Loucy (cell line): ENCODE measurements at regions not wholly inside any gene's neighbourhood (a gene's known extent, or its start where the extent isn't known, plus 50 kb on each side); places are given as distances from the start of the nearest gene placed in this dataset.

Experiments used
- EZH2phosphoT487 ChIP-seq: fragments of 200-600 bp; IDR thresholded peaks from 2 replicates; pipeline ENCODE4 v1.6.1; 2018; ENCODE audit warnings: antibody characterized with exemption, mild to moderate bottlenecking, moderate library complexity, borderline replicate concordance
- TF ChIP-seq, protein P1 (sequence below): fragments of 200-600 bp; sonication (generic); conservative IDR thresholded peaks from 2 replicates; pipeline ENCODE4 v1.5.1; 2014; ENCODE audit warnings: mild to moderate bottlenecking, antibody characterized with exemption, low read length

DNA sequence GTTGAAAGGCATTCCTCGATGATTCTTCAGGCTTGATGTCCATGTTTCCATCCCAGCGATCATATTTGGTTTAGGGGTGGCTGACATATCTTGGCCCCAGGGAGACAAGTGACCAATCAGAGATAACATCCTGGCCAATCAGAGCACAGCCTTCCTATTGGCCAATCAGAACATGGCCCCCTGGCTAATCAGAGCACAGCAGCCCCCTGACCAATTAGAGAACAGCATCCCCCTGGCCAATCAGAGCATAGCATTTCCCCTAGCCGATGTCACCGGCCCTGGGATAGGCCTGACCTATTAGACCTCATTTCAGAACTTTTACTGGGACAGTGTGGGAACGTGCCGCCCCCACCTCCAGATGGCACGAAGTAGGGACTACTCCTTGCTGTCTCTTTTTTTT, 182.2 kb downstream of the AACS start:
- TF ChIP-seq, protein P1, sequence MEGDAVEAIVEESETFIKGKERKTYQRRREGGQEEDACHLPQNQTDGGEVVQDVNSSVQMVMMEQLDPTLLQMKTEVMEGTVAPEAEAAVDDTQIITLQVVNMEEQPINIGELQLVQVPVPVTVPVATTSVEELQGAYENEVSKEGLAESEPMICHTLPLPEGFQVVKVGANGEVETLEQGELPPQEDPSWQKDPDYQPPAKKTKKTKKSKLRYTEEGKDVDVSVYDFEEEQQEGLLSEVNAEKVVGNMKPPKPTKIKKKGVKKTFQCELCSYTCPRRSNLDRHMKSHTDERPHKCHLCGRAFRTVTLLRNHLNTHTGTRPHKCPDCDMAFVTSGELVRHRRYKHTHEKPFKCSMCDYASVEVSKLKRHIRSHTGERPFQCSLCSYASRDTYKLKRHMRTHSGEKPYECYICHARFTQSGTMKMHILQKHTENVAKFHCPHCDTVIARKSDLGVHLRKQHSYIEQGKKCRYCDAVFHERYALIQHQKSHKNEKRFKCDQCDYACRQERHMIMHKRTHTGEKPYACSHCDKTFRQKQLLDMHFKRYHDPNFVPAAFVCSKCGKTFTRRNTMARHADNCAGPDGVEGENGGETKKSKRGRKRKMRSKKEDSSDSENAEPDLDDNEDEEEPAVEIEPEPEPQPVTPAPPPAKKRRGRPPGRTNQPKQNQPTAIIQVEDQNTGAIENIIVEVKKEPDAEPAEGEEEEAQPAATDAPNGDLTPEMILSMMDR = no peak
- no peak for TF ChIP-seq EZH2phosphoT487
